ENCODE measurements at regions not wholly inside any gene's neighbourhood (a gene's known extent, or its start where the extent isn't known, plus 50 kb on each side); places are given as distances from the start of the nearest gene placed in this dataset.

DNA sequence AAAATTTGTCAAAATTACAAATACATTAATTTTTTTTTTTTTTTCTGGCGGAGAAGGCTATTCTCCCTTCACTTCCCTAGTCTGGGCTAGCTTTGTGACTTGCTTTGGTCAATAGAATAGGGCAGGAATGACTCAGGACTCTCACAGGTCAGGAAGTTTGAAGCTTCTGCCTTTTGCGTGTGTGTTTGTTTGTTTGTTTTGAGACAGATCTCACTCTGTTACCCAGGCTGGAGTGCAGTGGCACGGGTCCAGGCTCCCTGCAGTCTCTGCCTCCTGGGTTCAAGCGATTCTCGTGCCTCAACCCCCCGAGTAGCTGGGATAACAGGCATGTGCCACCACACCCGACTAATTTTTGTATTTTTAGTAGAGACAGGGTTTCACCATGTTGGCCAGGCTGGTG, 55.9 kb upstream of the USP9X start:
- TF ChIP-seq, protein P1, sequence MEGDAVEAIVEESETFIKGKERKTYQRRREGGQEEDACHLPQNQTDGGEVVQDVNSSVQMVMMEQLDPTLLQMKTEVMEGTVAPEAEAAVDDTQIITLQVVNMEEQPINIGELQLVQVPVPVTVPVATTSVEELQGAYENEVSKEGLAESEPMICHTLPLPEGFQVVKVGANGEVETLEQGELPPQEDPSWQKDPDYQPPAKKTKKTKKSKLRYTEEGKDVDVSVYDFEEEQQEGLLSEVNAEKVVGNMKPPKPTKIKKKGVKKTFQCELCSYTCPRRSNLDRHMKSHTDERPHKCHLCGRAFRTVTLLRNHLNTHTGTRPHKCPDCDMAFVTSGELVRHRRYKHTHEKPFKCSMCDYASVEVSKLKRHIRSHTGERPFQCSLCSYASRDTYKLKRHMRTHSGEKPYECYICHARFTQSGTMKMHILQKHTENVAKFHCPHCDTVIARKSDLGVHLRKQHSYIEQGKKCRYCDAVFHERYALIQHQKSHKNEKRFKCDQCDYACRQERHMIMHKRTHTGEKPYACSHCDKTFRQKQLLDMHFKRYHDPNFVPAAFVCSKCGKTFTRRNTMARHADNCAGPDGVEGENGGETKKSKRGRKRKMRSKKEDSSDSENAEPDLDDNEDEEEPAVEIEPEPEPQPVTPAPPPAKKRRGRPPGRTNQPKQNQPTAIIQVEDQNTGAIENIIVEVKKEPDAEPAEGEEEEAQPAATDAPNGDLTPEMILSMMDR (optimal IDR thresholded peaks at IDR 0.05 in 1 of 3, IDR thresholded peaks at IDR 0.05 in 1 of 3, conservative IDR thresholded peaks at IDR 0.05 in 1 of 3; ENCODE audit: extremely low read depth in 1 of 3, insufficient read depth in 2 of 3, low read length in 3 of 3), result no peak
- TF ChIP-seq EZH2 (IDR thresholded peaks at IDR 0.05; ENCODE audit: low read length), result no peak

Data from keratinocyte (primary cell).